ENCODE measurements at regions not wholly inside any gene's neighbourhood (a gene's known extent, or its start where the extent isn't known, plus 50 kb on each side); places are given as distances from the start of the nearest gene placed in this dataset.

GRCh38 chr2:16446706-16447105 lies 218.9 kb downstream of the CYRIA start:
- H3K4me1 ChIP-seq (ENCODE audit: insufficient read depth, low read length), result no peaks in the 10 kb centered on the region
- no peaks in the 10 kb centered on the region for H3K9me3 ChIP-seq (ENCODE audit: low read length)

GRCh38 chr2:16442971-16443370 lies 222.7 kb downstream of the CYRIA start:
- Histone ChIP-seq H3K4me1 (ENCODE audit: insufficient read depth, low read length) (no peaks in the 10 kb centered on the region), H3K36me3 (ENCODE audit: insufficient read depth, low read length) (no peaks in the 10 kb centered on the region), H3K9me3 (ENCODE audit: low read length) (no peaks in the 10 kb centered on the region), H3K4me3 (ENCODE audit: low read depth in 1 of 2, low read length in 2 of 2) (no peak overlapping the region), H3K27me3 (ENCODE audit: control insufficient read depth in 1 of 2, insufficient read depth in 2 of 2, low read length in 2 of 2) (no peaks in the 10 kb centered on the region), H3K9ac (ENCODE audit: low read length) (no peak overlapping the region), H3K27ac (ENCODE audit: low read depth, low read length) (no peak overlapping the region)

More at GRCh38 chr2:16446706-16447105, 218.9 kb downstream of the CYRIA start:
- Histone ChIP-seq H3K9ac (ENCODE audit: low read length) (no peak overlapping the region), H3K4me3 (ENCODE audit: low read depth in 1 of 2, low read length in 2 of 2) (no peak overlapping the region), H3K36me3 (ENCODE audit: insufficient read depth, low read length) (no peaks in the 10 kb centered on the region), H3K27me3 (ENCODE audit: control insufficient read depth in 1 of 2, insufficient read depth in 2 of 2, low read length in 2 of 2) (no peaks in the 10 kb centered on the region), H3K27ac (ENCODE audit: low read depth, low read length) (no peak overlapping the region)

GRCh38 chr2:16441431-16441830 lies 224.2 kb downstream of the CYRIA start:
- no peaks in the 10 kb centered on the region for H3K4me1 ChIP-seq (ENCODE audit: insufficient read depth, low read length)
- H3K27me3 ChIP-seq (ENCODE audit: control insufficient read depth in 1 of 2, insufficient read depth in 2 of 2, low read length in 2 of 2), result no peaks in the 10 kb centered on the region
- H3K4me3 ChIP-seq (ENCODE audit: low read depth in 1 of 2, low read length in 2 of 2), result no peak overlapping the region
- H3K9ac ChIP-seq (ENCODE audit: low read length), result no peak overlapping the region
- H3K36me3 ChIP-seq (ENCODE audit: insufficient read depth, low read length), result no peaks in the 10 kb centered on the region
- no peak overlapping the region for H3K27ac ChIP-seq (ENCODE audit: low read depth, low read length)
- no peaks in the 10 kb centered on the region for H3K9me3 ChIP-seq (ENCODE audit: low read length)

- Histone ChIP-seq H3K4me1 (ENCODE audit: insufficient read depth, low read length) (no peaks in the 10 kb centered on the region), H3K27me3 (ENCODE audit: control insufficient read depth in 1 of 2, insufficient read depth in 2 of 2, low read length in 2 of 2) (no peaks in the 10 kb centered on the region), H3K9ac (ENCODE audit: low read length) (no peak overlapping the region), H3K9me3 (ENCODE audit: low read length) (no peaks in the 10 kb centered on the region), H3K27ac (ENCODE audit: low read depth, low read length) (no peak overlapping the region), H3K4me3 (ENCODE audit: low read depth in 1 of 2, low read length in 2 of 2) (no peak overlapping the region), H3K36me3 (ENCODE audit: insufficient read depth, low read length) (no peaks in the 10 kb centered on the region)
Observed at GRCh38 chr2:16440898-16441297, 224.7 kb downstream of the CYRIA start.

GRCh38 chr2:16438613-16439321 lies 226.9 kb downstream of the CYRIA start:
- no peak overlapping the region for H3K4me3 ChIP-seq (ENCODE audit: low read depth in 1 of 2, low read length in 2 of 2)
- no peak overlapping the region for H3K27ac ChIP-seq (ENCODE audit: low read depth, low read length)
- no peak overlapping the region for H3K9ac ChIP-seq (ENCODE audit: low read length)
- H3K36me3 ChIP-seq (ENCODE audit: insufficient read depth, low read length), result no peaks in the 10 kb centered on the region
- no peaks in the 10 kb centered on the region for H3K4me1 ChIP-seq (ENCODE audit: insufficient read depth, low read length)
- no peaks in the 10 kb centered on the region for H3K27me3 ChIP-seq (ENCODE audit: control insufficient read depth in 1 of 2, insufficient read depth in 2 of 2, low read length in 2 of 2)
- H3K9me3 ChIP-seq (ENCODE audit: low read length), result no peaks in the 10 kb centered on the region

- H3K36me3 ChIP-seq (ENCODE audit: insufficient read depth, low read length), result no peaks in the 10 kb centered on the region
- no peaks in the 10 kb centered on the region for H3K4me1 ChIP-seq (ENCODE audit: insufficient read depth, low read length)
- H3K27me3 ChIP-seq (ENCODE audit: control insufficient read depth in 1 of 2, insufficient read depth in 2 of 2, low read length in 2 of 2), result no peaks in the 10 kb centered on the region
- H3K9ac ChIP-seq (ENCODE audit: low read length), result no peak overlapping the region
- H3K9me3 ChIP-seq (ENCODE audit: low read length), result no peaks in the 10 kb centered on the region
- no peak overlapping the region for H3K27ac ChIP-seq (ENCODE audit: low read depth, low read length)
- no peak overlapping the region for H3K4me3 ChIP-seq (ENCODE audit: low read depth in 1 of 2, low read length in 2 of 2)
Observed at GRCh38 chr2:16437189-16437588, 228.4 kb downstream of the CYRIA start.

- no peaks in the 10 kb centered on the region for H3K27me3 ChIP-seq (ENCODE audit: control insufficient read depth in 1 of 2, insufficient read depth in 2 of 2, low read length in 2 of 2)
- H3K36me3 ChIP-seq (ENCODE audit: insufficient read depth, low read length), result no peaks in the 10 kb centered on the region
- H3K4me3 ChIP-seq (ENCODE audit: low read depth in 1 of 2, low read length in 2 of 2), result no peak overlapping the region
- no peaks in the 10 kb centered on the region for H3K4me1 ChIP-seq (ENCODE audit: insufficient read depth, low read length)
- no peak overlapping the region for H3K27ac ChIP-seq (ENCODE audit: low read depth, low read length)
- H3K9ac ChIP-seq (ENCODE audit: low read length), result no peak overlapping the region
- H3K9me3 ChIP-seq (ENCODE audit: low read length), result no peaks in the 10 kb centered on the region
Observed at GRCh38 chr2:16434393-16434792, 231.2 kb downstream of the CYRIA start.

- no peaks in the 10 kb centered on the region for H3K36me3 ChIP-seq (ENCODE audit: insufficient read depth, low read length)
- no peak overlapping the region for H3K9ac ChIP-seq (ENCODE audit: low read length)
- H3K27me3 ChIP-seq (ENCODE audit: control insufficient read depth in 1 of 2, insufficient read depth in 2 of 2, low read length in 2 of 2), result no peaks in the 10 kb centered on the region
- no peak overlapping the region for H3K4me3 ChIP-seq (ENCODE audit: low read depth in 1 of 2, low read length in 2 of 2)
- H3K27ac ChIP-seq (ENCODE audit: low read depth, low read length), result no peak overlapping the region
- no peaks in the 10 kb centered on the region for H3K9me3 ChIP-seq (ENCODE audit: low read length)
- no peaks in the 10 kb centered on the region for H3K4me1 ChIP-seq (ENCODE audit: insufficient read depth, low read length)
Observed at GRCh38 chr2:16430846-16431245, 234.8 kb downstream of the CYRIA start.

GRCh38 chr2:16429431-16430145 lies 236.0 kb downstream of the CYRIA start:
- H3K9me3 ChIP-seq (ENCODE audit: low read length), result no peaks in the 10 kb centered on the region
- H3K9ac ChIP-seq (ENCODE audit: low read length), result no peak overlapping the region
- H3K27ac ChIP-seq (ENCODE audit: low read depth, low read length), result no peak overlapping the region
- no peaks in the 10 kb centered on the region for H3K4me1 ChIP-seq (ENCODE audit: insufficient read depth, low read length)
- no peaks in the 10 kb centered on the region for H3K27me3 ChIP-seq (ENCODE audit: control insufficient read depth in 1 of 2, insufficient read depth in 2 of 2, low read length in 2 of 2)
- H3K4me3 ChIP-seq (ENCODE audit: low read depth in 1 of 2, low read length in 2 of 2), result no peak overlapping the region
- H3K36me3 ChIP-seq (ENCODE audit: insufficient read depth, low read length), result no peaks in the 10 kb centered on the region

- Histone ChIP-seq H3K27ac (ENCODE audit: low read depth, low read length) (no peak overlapping the region), H3K27me3 (ENCODE audit: control insufficient read depth in 1 of 2, insufficient read depth in 2 of 2, low read length in 2 of 2) (no peaks in the 10 kb centered on the region), H3K4me3 (ENCODE audit: low read depth in 1 of 2, low read length in 2 of 2) (no peak overlapping the region), H3K9me3 (ENCODE audit: low read length) (no peaks in the 10 kb centered on the region), H3K4me1 (ENCODE audit: insufficient read depth, low read length) (no peaks in the 10 kb centered on the region), H3K9ac (ENCODE audit: low read length) (no peak overlapping the region), H3K36me3 (ENCODE audit: insufficient read depth, low read length) (no peaks in the 10 kb centered on the region)
Observed at GRCh38 chr2:16429002-16429401, 236.6 kb downstream of the CYRIA start.

- Histone ChIP-seq H3K27ac (ENCODE audit: low read depth, low read length) (no peak overlapping the region), H3K9me3 (ENCODE audit: low read length) (no peaks in the 10 kb centered on the region)
Observed at GRCh38 chr2:16425462-16426336, 239.9 kb downstream of the CYRIA start.

More at GRCh38 chr2:16425462-16426336, 239.9 kb downstream of the CYRIA start:
- H3K27me3 ChIP-seq (ENCODE audit: control insufficient read depth in 1 of 2, insufficient read depth in 2 of 2, low read length in 2 of 2), result no peaks in the 10 kb centered on the region
- no peak overlapping the region for H3K9ac ChIP-seq (ENCODE audit: low read length)
- H3K36me3 ChIP-seq (ENCODE audit: insufficient read depth, low read length), result no peaks in the 10 kb centered on the region
- no peaks in the 10 kb centered on the region for H3K4me1 ChIP-seq (ENCODE audit: insufficient read depth, low read length)
- no peak overlapping the region for H3K4me3 ChIP-seq (ENCODE audit: low read depth in 1 of 2, low read length in 2 of 2)
